ENCODE measurements at regions not wholly inside any gene's neighbourhood (a gene's known extent, or its start where the extent isn't known, plus 50 kb on each side); places are given as distances from the start of the nearest gene placed in this dataset.

DNA sequence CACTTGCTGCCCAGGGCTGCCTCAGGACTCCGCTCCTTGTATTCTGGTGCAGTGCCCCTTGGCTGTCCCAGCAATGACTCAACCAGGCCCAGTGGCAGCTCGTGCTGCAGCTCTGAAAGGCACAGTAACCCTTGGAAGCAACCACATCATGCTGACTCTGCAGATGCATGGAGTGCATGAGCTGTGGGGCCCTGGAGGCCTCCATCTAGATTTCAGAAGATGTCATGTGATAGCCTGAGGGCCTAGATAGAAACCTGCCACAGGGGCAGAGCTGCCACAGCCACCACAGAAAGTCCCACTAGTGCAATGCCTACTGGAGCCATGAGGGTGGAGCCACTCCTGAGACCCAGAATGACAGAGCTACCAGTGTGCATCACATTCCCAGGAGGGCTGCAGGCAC lies 117.1 kb upstream of the SMAD3 start:
- WGBS, 3 donors = 66 to 81% (median 79%) methylated on average over 2 of the region's 2 CpGs

DNA sequence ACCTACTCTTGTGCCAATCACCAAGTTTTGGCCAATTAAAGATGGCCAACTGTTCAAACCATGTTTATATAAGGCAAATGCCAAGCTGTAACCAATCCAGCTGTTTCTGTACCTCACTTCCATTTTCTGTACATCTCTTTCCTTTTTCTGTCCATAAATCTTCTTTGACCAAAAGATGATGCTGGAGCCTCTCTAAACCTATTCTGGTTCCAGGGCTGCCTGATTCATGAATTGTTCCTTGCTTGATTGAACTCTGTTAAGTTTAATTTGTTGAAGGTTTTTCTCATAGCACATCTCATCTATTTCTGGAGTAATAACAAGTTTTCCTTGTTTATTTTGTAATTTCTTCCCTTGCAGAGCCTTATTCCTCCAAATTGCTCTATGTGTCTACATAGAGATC lies 115.3 kb upstream of the SMAD3 start:
- H3K27ac ChIP-seq (ENCODE audit: low read depth, low read length) = no peak overlapping the region

More for the DNA sequence above, 117.1 kb upstream of the SMAD3 start:
- H3K27ac ChIP-seq (ENCODE audit: low read depth, low read length) = no peak overlapping the region

GRCh38 chr15:66951531-66952320 lies 113.7 kb upstream of the SMAD3 start:
- WGBS, 3 donors = 81 to 90% (median 81%) methylated on average over 6 of the region's 6 CpGs
- H3K27ac ChIP-seq (ENCODE audit: low read depth, low read length) = no peak overlapping the region

DNA sequence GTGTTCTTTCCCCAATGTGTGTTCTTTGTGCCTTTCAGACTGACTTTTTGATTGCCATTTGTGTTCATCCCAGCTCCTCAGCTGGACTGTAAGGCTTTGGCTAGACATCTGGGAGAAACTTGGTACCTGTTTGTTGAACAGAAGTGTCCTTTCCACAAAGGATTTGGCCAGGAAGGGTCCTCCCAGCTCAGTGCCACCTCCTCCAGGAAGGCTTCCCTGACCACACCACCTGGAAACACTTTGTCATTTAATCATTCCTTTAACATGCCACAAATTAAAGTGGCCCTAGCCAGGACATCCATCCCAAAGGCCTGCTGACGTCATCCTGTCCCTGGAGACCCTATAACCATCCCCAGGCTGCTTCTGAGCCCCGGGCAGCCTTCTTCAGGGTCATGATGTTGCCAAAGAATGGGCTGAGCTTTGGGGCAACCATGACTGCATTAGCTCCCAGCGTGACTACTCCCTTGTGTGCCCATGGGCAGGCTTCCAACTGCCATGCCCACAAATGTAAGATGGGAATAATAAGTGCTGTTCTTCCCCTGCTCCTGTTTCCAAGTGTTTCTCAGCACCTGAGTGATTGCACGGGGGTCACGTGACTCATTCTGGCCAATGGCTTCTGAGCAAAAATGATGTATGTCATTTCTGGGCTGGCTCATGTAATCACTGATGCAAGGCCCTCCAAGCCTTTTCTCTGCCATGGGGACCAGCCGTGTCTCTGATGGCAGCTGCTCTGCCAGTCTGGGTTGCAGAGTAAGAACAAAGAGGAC lies 112.5 kb upstream of the SMAD3 start:
- WGBS, 3 donors = 84 to 90% (median 88%) methylated on average over 6 of the region's 6 CpGs
- no peak overlapping the region for H3K27ac ChIP-seq (ENCODE audit: low read depth, low read length)

DNA sequence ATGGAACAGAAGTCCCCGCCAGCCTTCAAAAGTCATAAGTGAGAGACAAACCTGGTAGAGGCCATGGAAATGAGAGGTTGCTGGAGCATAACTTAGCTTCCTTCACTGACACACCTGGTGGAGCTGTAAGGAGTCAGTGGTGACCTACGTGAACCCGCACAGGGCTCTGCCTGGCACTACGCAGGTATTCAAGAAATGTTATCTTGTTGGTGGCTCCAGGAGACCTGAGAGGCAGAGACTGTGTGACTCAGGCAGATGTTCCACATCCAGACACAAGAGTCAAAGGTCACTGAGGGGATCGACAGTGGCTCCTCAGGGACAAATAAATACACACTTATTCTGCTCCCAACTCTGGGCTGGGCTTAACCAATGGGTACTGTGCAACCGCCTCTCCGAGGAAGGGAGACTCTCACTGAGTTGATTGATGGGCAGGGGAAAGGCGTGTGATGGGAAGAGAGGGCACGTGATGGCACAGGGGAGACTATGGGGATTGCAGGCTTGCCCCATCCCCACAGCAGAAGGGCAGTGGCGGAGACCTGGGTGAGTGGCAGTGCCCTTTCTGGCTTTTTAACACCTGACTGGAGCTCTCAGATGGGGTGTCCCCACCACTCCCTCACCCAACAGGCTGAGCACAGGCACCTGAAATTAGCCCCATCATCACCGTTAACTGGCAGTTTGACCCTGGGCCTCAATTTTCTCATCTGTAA lies 111.7 kb upstream of the SMAD3 start:
- 87 to 92% (median 89%) methylated on average over 11 of the region's 11 CpGs for WGBS, 3 donors
- H3K27ac ChIP-seq (ENCODE audit: low read depth, low read length) = no peak overlapping the region

- 81 to 94% (median 93%) methylated on average over 6 of the region's 6 CpGs for WGBS, 3 donors
- no peak overlapping the region for H3K27ac ChIP-seq (ENCODE audit: low read depth, low read length)
Observed at GRCh38 chr15:66954601-66955000, 110.8 kb upstream of the SMAD3 start.

DNA sequence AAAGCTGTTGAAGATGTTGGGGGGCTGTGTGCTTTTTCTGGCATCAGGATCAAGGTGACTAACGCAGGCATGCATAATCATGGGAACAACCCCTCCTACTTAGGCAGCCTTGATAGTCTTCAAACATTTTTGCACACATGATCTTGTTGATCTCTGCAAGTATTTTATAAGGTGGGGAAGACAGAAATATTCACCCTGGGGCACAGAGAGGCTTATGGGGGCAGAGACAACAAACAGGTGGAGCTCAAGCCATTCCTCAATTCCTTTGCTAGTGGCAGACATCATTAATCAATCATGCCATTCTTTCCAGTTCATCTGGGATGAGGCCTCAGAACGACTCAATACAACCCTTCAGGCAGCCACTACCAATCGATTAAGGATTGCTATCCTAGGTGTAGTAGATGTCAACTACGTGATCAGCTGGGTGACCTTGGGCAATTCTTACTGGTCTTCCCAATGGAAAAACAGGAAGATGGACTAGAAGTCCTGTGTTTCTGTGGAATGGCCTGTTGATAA lies 110.3 kb upstream of the SMAD3 start:
- H3K27ac ChIP-seq (ENCODE audit: low read depth, low read length) = no peak overlapping the region
- WGBS, 3 donors = 55 to 63% (median 59%) methylated on average over 4 of the region's 4 CpGs

DNA sequence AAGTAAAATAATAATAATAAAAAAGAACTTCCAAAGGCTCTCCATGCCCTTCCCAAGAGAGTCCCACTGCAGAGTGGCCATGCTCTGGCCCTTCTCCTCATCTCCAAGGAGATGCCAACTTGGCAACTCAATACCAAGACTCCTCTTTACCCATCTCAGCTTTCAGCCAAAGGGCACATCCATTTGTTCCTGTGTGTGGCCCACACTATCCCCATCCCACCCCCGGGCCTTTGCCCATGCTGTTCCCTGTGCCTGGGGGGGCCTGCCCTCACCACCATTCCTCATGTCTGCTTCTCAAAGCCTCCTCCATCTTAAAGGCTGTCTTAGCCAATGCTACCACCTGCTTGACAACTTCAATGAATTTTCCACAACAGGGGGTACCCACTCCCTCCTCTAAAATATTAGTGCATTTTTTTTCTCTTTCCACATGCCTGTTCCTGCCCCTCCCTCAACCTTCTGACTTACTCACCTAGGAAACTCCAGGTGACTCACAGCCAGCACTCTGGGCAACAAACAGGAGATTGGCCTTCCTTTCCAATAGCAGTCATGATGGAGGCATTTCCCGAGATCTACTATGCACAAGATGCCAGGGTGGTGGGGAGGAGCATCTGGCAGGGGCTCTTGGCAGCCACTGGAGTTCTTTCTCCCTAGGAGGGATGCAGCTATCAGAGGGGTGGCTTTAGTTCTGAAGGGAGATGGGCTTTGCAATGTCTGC lies 109.4 kb upstream of the SMAD3 start:
- H3K27ac ChIP-seq (ENCODE audit: low read depth, low read length) = no peak overlapping the region
- WGBS, 3 donors = 69 to 82% (median 81%) methylated on average over 2 of the region's 2 CpGs

- no peak overlapping the region for H3K27ac ChIP-seq (ENCODE audit: low read depth, low read length)
- 77 to 92% (median 88%) methylated on average over 8 to 9 of the region's 9 CpGs for WGBS, 3 donors
Observed at GRCh38 chr15:66956672-66957430, 108.6 kb upstream of the SMAD3 start.

DNA sequence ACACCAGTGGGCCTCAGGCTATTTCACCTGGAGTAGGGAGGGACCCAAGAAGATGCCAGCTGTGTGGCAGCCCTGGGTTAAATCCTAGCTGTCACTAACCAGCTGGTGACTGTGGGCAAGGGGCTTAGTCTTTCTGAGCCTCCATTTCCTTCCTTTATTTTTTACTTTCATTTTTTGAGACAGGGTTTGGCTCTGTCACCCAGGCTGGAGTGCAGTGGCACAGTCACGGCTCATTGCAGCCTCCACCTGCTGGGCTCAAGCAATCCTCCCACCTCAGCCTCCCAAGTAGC lies 108.0 kb upstream of the SMAD3 start:
- 47 to 95% (median 61%) methylated on average over 1 of the region's 1 CpG for WGBS, 3 donors
- no peak overlapping the region for H3K27ac ChIP-seq (ENCODE audit: low read depth, low read length)

GRCh38 chr15:66959066-66959465 lies 106.3 kb upstream of the SMAD3 start:
- 87 to 93% (median 92%) methylated on average over 10 of the region's 10 CpGs for WGBS, 3 donors
- H3K27ac ChIP-seq (ENCODE audit: low read depth, low read length) = no peak overlapping the region

DNA sequence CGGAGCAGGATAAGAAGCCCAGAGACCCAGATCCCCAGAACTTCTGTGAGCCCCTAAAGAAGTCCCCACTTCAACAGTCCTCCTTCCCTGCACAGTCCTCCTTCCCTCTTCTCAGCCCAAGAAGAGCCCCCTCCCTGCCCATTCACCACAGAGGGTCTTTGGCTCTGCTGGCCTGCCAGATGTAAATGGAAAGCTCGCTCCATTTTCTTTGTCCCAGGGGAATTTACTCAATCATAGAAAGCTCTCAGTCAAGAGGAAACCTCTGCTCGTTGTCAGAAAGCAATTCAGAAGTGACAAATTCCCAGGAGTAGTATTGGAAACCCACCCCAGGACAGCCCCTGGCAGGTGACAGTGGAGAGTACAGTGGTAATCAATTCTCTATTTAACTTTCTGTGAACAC lies 105.5 kb upstream of the SMAD3 start:
- no peak overlapping the region for H3K27ac ChIP-seq (ENCODE audit: low read depth, low read length)
- 65 to 74% (median 65%) methylated on average over 3 of the region's 3 CpGs for WGBS, 3 donors

DNA sequence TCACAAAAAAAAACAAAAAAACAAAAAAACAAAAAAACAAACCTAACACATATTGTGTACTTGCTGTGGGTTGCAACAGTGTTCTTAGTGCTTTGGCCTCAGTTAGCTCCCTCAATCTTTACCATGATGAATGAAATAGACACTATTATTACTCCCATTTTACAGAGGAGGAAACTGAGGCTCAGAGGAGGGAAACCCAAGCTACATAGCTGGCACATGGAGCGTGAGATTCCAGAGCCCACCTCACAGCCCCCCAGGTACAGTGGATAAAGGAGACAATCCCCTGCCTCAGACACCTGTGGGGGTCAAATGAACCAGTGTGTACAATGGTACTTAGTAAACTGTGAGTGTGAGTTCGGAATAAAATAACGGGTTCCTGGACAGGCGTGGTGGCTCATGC lies 104.9 kb upstream of the SMAD3 start:
- WGBS, 3 donors = 94 to 97% (median 96%) methylated on average over 4 of the region's 4 CpGs
- H3K27ac ChIP-seq (ENCODE audit: low read depth, low read length) = no peak overlapping the region

DNA sequence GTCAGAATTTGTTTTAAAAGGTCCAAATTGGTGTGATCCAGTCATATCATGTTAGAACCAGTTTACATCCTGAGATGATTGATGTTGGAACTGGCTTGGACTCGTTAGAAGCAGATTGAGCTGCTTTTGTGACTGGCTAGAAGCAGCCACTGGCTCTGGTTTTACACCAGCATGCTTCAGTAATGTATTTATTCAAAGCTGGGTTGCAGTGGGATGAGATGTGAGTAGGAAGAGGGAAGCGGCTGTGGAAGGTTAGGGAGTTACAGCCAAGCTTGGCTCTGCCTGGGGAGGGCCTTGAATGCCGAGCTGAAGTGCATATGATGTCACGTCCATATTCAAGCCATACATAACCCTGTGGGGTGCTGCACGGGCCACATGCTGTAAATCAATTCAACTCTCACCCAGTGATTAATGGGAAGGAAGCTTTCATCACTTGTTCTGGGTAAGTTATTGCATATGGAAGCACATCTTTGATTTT lies 104.0 kb upstream of the SMAD3 start:
- no peak overlapping the region for H3K27ac ChIP-seq (ENCODE audit: low read depth, low read length)
- 54 to 65% (median 59%) methylated on average over 5 of the region's 5 CpGs for WGBS, 3 donors

GRCh38 chr15:66961901-66962300 lies 103.5 kb upstream of the SMAD3 start:
- WGBS, 3 donors = 89 to 91% (median 90%) methylated on average over 10 of the region's 10 CpGs
- no peak overlapping the region for H3K27ac ChIP-seq (ENCODE audit: low read depth, low read length)

GRCh38 chr15:66962522-66962921 lies 102.9 kb upstream of the SMAD3 start:
- H3K27ac ChIP-seq (ENCODE audit: low read depth, low read length) = no peak overlapping the region
- WGBS, 3 donors = 83 to 92% (median 85%) methylated on average over 1 of the region's 1 CpG

GRCh38 chr15:66963084-66963483 lies 102.3 kb upstream of the SMAD3 start:
- no peak overlapping the region for H3K27ac ChIP-seq (ENCODE audit: low read depth, low read length)
- WGBS, 3 donors = 90 to 96% (median 95%) methylated on average over 5 of the region's 5 CpGs

GRCh38 chr15:66963710-66964109 lies 101.7 kb upstream of the SMAD3 start:
- 88 to 94% (median 89%) methylated on average over 1 of the region's 1 CpG for WGBS, 3 donors
- H3K27ac ChIP-seq (ENCODE audit: low read depth, low read length) = no peak overlapping the region
